ENCODE measurements at regions not wholly inside any gene's neighbourhood (a gene's known extent, or its start where the extent isn't known, plus 50 kb on each side); places are given as distances from the start of the nearest gene placed in this dataset.

GRCh38 chr13:22937953-22938352 lies 242.8 kb upstream of the SGCG start:
- TF ChIP-seq CTCF (IDR thresholded peaks at IDR 0.05; ENCODE audit: low read depth, low read length) = no peak
- no peak for TF ChIP-seq POLR2A (IDR thresholded peaks at IDR 0.05; ENCODE audit: extremely low read depth, insufficient read length)
- TF ChIP-seq MAX (IDR thresholded peaks at IDR 0.05; ENCODE audit: low read depth, low read length) = no peak
- no peak for TF ChIP-seq MYC (IDR thresholded peaks at IDR 0.05; ENCODE audit: low read depth, low read length)
